Fibroblast of villous mesenchyme (primary cell): ENCODE measurements at regions not wholly inside any gene's neighbourhood (a gene's known extent, or its start where the extent isn't known, plus 50 kb on each side); places are given as distances from the start of the nearest gene placed in this dataset.

Experiments used
- DNase-seq: peaks from one replicate; pipeline ENCODE4 v3.0.0-alpha.2; 2010; ENCODE audit warnings: low read depth
- H3K4me3 ChIP-seq: 2 replicates; pipeline ENCODE4 v1.5.1; 2011; ENCODE audit warnings: low read depth, mild to moderate bottlenecking, low read length
- TF ChIP-seq, protein P1 (sequence below): IDR thresholded peaks from 2 replicates; pipeline ENCODE4 v1.5.1; 2012; ENCODE audit warnings: low read depth, mild to moderate bottlenecking, low read length; ENCODE audit not compliant: insufficient read depth

DNA sequence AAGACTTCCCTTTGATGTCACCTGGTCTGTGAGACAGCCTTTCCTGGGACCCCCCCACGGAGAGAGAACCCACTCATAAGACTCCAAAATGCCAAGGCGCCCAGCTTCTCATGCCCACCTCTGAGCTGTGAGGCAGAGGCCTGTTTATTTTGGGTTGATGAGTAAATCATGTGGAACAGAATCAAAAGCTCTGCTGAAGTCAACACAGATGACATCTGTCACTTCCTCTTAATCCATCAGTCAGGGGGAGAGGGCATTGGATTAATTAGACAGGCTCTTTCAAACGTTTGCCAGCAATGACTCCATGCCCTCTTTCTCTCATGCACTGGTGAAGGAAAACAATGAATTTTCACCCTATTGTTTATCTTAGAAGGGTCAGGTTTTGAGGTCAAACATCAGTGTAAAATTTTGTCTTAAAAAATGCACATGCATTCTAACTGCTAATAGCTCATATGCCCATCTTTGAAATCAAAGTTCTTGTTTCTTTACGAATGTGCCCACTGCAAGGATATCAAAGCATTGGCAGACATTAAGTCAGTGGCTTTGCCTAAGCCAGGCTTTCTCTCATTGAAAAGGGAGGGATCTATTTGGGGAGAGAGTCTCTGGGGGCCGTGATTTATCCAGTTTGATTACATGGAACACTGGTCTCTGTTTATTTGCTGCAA lies 184.1 kb downstream of the ACKR3 start:
- TF ChIP-seq, protein P1, sequence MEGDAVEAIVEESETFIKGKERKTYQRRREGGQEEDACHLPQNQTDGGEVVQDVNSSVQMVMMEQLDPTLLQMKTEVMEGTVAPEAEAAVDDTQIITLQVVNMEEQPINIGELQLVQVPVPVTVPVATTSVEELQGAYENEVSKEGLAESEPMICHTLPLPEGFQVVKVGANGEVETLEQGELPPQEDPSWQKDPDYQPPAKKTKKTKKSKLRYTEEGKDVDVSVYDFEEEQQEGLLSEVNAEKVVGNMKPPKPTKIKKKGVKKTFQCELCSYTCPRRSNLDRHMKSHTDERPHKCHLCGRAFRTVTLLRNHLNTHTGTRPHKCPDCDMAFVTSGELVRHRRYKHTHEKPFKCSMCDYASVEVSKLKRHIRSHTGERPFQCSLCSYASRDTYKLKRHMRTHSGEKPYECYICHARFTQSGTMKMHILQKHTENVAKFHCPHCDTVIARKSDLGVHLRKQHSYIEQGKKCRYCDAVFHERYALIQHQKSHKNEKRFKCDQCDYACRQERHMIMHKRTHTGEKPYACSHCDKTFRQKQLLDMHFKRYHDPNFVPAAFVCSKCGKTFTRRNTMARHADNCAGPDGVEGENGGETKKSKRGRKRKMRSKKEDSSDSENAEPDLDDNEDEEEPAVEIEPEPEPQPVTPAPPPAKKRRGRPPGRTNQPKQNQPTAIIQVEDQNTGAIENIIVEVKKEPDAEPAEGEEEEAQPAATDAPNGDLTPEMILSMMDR, result no peak
- no peak for DNase-seq
- H3K4me3 ChIP-seq, result no peak overlapping the region

DNA sequence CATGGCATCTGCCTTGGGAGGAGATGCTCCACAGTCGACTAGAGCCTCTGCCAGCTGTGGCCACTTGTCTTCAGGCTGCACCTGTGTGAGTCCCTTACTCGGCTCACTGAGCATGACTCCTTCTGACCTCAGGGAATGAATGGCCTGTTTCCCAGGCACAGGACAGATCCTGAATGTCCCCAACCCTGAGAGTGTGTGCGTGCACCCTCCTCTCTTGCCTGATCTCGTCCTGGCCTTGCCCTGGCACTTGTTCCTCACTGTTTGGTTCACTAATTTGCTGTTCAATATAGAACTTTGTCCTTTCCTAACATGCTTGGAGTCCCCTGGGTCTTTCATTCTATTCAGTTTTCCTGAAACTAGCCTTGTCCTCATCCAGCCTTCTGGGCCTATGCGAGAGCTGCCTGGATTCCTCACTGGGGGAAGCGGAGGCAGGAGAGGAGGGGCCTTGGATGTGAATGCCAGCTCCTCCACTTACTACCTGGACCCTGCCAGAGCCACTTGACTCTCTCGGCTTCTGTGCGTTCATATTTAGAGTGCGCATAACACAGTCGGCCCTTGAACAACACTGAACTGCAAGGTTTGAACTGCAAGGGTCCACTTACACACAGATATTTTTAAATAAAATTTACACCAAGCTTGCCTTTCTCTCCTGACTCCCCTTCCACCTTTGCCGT lies 184.8 kb downstream of the ACKR3 start:
- no peak for DNase-seq
- TF ChIP-seq, protein P1, result no peak

DNA sequence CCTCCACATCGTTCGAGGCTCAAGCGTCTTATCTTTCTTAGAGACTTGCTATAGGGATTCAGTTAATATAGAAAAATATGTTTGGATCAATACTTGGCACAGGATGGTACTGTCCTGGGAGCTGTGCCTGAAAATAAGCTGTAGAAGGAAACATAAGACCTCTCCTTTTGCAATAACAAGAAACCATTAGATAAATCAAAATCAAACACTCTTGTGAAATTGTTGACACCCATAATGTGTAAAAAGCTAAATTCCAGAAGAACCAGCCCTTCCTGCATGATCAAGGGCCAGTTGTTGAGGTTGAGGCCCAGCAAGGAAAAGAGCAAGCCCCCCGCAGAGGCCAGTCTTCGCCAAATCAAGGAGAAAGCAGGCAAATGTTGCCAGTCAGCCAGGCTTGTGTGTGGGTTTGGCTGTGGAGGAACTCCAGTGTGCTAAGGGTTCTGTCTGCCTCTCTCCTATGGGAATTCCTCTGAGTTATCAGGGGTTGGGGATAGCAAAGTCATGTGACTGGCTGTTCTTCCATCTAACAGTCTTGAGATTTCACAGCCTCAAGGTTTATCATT lies 185.7 kb downstream of the ACKR3 start:
- no peak for DNase-seq
- TF ChIP-seq, protein P1, result no peak
- no peak overlapping the region for H3K4me3 ChIP-seq

More for the DNA sequence above, 184.8 kb downstream of the ACKR3 start:
- no peak overlapping the region for H3K4me3 ChIP-seq

DNA sequence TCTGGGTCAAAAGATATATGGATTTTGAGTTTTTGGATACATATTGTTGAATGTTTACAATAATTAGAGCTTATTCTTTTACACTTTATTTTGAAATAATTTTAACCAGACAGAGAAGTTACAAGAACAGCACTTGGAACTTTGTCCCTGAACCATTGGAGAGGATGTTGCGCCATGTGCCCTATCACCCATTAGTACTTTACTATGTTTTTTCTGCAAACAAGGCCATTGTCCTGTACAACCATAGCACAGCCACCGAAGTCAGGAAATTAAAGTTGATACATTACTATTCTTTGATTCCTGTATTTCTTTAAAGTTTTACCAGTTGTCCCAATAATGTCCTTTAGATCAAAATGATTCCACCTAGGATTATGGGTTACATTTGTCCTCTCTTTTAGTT lies 188.8 kb downstream of the ACKR3 start:
- no peak for DNase-seq
- H3K4me3 ChIP-seq, result no peak overlapping the region
- TF ChIP-seq, protein P1, result no peak

DNA sequence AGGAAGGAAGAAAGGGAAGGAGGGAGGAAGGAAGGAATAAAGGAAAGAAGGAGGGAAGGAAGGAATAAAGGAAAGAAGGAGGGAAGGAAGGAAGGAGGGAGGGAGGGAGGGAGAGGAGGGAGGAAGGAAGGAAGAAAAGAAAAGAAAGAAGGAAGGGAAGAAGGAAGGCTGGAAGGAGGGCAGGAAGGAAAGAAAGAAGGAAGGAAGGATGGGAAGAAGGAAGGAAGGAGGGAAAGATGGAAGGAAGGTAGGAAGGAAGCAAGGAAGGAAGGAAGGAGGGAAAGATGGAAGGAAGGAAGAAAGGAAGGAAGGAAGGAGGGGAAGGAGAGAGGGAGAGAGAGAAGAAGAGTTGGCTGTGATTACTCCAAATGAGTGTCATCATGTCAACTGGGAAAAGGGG lies 190.6 kb downstream of the ACKR3 start:
- TF ChIP-seq, protein P1, result no peak
- DNase-seq, result no peak
- H3K4me3 ChIP-seq, result no peak overlapping the region

DNA sequence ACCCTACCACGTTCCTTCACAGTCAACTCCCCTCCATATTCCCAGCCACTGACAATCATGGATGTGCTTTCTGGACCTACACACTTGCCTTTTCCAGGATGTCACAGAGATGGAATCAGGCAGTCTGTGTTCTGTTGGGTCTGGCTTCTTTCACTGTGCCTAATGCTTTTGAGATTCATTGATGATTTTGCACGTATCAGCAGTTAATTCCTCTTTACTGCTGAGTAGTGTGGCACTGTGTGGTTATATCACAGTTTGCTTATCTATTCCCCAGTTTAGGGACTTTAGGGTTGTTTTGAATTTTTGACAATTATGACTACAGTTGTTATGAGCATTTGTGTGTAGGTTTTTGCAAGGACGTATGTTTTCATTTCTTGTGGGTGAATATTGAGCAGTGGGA lies 191.7 kb downstream of the ACKR3 start:
- TF ChIP-seq, protein P1, result no peak
- H3K4me3 ChIP-seq, result no peak overlapping the region
- DNase-seq, result no peak
